ENCODE measurements at regions not wholly inside any gene's neighbourhood (a gene's known extent, or its start where the extent isn't known, plus 50 kb on each side); places are given as distances from the start of the nearest gene placed in this dataset.

- no peak overlapping the region for H3K27ac Mint-ChIP-seq
- H3K4me1 Mint-ChIP-seq = no peaks in the 10 kb centered on the region
Observed at GRCh38 chr5:169494941-169495548, 88.5 kb upstream of the SPDL1 start.

DNA sequence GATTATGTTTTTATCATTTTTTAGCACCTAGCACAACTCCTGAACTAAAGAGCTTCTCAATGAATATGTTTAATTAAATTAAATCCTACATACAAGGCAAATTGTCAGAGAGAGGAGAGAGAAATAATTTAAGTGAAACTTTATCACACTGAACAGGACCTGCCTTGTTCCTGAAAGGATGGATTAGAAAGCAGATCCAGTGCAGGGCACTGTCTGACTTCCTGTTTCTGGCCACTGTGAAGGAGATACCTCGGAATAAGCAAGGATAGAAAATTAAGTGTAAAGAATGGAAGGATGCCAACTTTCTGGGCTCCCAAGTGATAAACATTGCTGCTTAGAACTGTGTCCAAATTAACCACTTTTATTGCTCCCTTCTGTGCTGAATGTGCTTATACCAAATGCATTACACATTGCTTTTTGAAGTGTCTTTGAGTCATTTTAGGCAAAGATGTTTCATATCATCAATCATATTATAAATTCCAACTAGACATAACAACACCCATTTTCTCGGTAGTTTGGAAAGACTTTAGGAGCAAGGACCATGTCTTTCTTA lies 89.1 kb upstream of the SPDL1 start:
- ATAC-seq = no peak
- POLR2A ChIA-PET = no interaction called here
- no peaks in the 10 kb centered on the region for H3K36me3 Mint-ChIP-seq

More at GRCh38 chr5:169494941-169495548, 88.5 kb upstream of the SPDL1 start:
- ATAC-seq (no peak), DNase-seq (no peak)
- peaks cover 3 to 22% (median 12%) of the 10 kb centered on the region in 5 donors for H3K27me3 Mint-ChIP-seq
- no peaks in the 10 kb centered on the region for H3K36me3 Mint-ChIP-seq
- no peak overlapping the region for H3K4me3 Mint-ChIP-seq
- POLR2A ChIA-PET = no interaction called here
- H3K9me3 Mint-ChIP-seq = peaks cover 0 to 7% (median 0%) of the 10 kb centered on the region in 9 donors

GRCh38 chr5:169474226-169474625 lies 109.3 kb upstream of the SPDL1 start:
- Mint-ChIP-seq H3K27me3 (peaks cover 3 to 27% (median 9%) of the 10 kb centered on the region in 5 donors), H3K36me3 (no peaks in the 10 kb centered on the region), H3K4me1 (no peaks in the 10 kb centered on the region), H3K9me3 (peaks cover 0 to 12% (median 3%) of the 10 kb centered on the region in 9 donors), H3K4me3 (no peak overlapping the region), H3K27ac (peak overlapping the region in 1 of 10 donors; percentile 9)
- POLR2A ChIA-PET = no interaction called here
- DNase-seq (no peak), ATAC-seq (no peak)

More for the DNA sequence above, 89.1 kb upstream of the SPDL1 start:
- Mint-ChIP-seq H3K27me3 (peaks cover 6 to 22% (median 9%) of the 10 kb centered on the region in 5 donors), H3K4me1 (no peaks in the 10 kb centered on the region), H3K27ac (no peak overlapping the region), H3K4me3 (no peak overlapping the region), H3K9me3 (peaks cover 0 to 9% (median 0%) of the 10 kb centered on the region in 9 donors)
- DNase-seq = no peak

GRCh38 chr5:169472544-169472943 lies 111.0 kb upstream of the SPDL1 start:
- H3K9me3 Mint-ChIP-seq = peaks cover 0 to under 1% (median 0%) of the 10 kb centered on the region in 9 donors
- H3K4me3 Mint-ChIP-seq = no peak overlapping the region
- DNase-seq = no peak
- POLR2A ChIA-PET = no interaction called here
- H3K36me3 Mint-ChIP-seq = no peaks in the 10 kb centered on the region
- no peak for ATAC-seq
- H3K27me3 Mint-ChIP-seq = peaks cover 6 to 27% (median 9%) of the 10 kb centered on the region in 5 donors
- H3K4me1 Mint-ChIP-seq = no peaks in the 10 kb centered on the region
- no peak overlapping the region for H3K27ac Mint-ChIP-seq

- H3K36me3 Mint-ChIP-seq = no peaks in the 10 kb centered on the region
- ATAC-seq = no peak
- peaks cover 0 to 4% (median 0%) of the 10 kb centered on the region in 9 donors for H3K9me3 Mint-ChIP-seq
- POLR2A ChIA-PET = no interaction called here
- no peak overlapping the region for H3K27ac Mint-ChIP-seq
- H3K4me3 Mint-ChIP-seq = no peak overlapping the region
- peaks cover 8 to 27% (median 9%) of the 10 kb centered on the region in 5 donors for H3K27me3 Mint-ChIP-seq
- no peaks in the 10 kb centered on the region for H3K4me1 Mint-ChIP-seq
- DNase-seq = no peak
Observed at GRCh38 chr5:169471021-169471420, 112.6 kb upstream of the SPDL1 start.

GRCh38 chr5:169467041-169467771 lies 116.4 kb upstream of the SPDL1 start:
- no peak for ATAC-seq
- Mint-ChIP-seq H3K36me3 (no peaks in the 10 kb centered on the region), H3K9me3 (peaks cover 0 to 6% (median 0%) of the 10 kb centered on the region in 9 donors), H3K4me1 (no peaks in the 10 kb centered on the region), H3K27ac (no peak overlapping the region), H3K27me3 (peaks cover 7 to 21% (median 11%) of the 10 kb centered on the region in 5 donors), H3K4me3 (no peak overlapping the region)
- POLR2A ChIA-PET = no interaction called here
- no peak for DNase-seq

GRCh38 chr5:169460896-169461295 lies 122.7 kb upstream of the SPDL1 start:
- Mint-ChIP-seq H3K4me1 (no peaks in the 10 kb centered on the region), H3K9me3 (peaks cover 0 to 6% (median 0%) of the 10 kb centered on the region in 9 donors), H3K4me3 (no peak overlapping the region), H3K27ac (no peak overlapping the region), H3K27me3 (peaks cover 4 to 60% (median 19%) of the 10 kb centered on the region in 5 donors), H3K36me3 (peaks cover 0 to 3% (median 0%) of the 10 kb centered on the region in 3 donors)
- DNase-seq = no peak
- ATAC-seq = no peak
- POLR2A ChIA-PET = no interaction called here

- H3K9me3 Mint-ChIP-seq = peaks cover 0 to 2% (median 0%) of the 10 kb centered on the region in 9 donors
- no peak overlapping the region for H3K4me3 Mint-ChIP-seq
- POLR2A ChIA-PET = no interaction called here
- ATAC-seq (no peak), DNase-seq (no peak)
- H3K27ac Mint-ChIP-seq = no peak overlapping the region
- H3K27me3 Mint-ChIP-seq = peaks cover 5 to 63% (median 18%) of the 10 kb centered on the region in 5 donors
- H3K36me3 Mint-ChIP-seq = peaks cover 0 to 3% (median 0%) of the 10 kb centered on the region in 3 donors
- H3K4me1 Mint-ChIP-seq = no peaks in the 10 kb centered on the region
Observed at GRCh38 chr5:169460123-169460522, 123.5 kb upstream of the SPDL1 start.

DNA sequence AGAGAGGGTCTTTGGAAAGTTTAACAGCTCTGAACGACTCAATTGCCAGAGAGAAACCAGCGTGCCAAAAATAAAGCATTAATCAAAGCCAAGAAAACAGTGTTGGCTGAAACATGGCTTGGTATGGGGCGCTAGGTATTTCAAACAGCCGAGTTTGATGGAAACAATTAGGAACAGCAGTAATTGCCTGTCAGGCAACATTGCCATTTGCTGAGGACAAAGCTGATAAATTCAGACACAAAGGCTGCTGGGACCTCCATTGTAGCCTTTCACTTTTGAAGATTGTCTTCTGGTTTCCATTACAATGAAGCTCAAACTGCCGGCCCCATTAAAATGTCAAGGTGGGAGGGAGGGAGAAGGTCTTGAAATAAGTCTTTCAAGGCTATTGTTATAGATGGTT lies 125.4 kb upstream of the SPDL1 start:
- DNase-seq = no peak
- Mint-ChIP-seq H3K27me3 (peaks cover 5 to 81% (median 24%) of the 10 kb centered on the region in 5 donors), H3K36me3 (peaks cover 0 to 3% (median 0%) of the 10 kb centered on the region in 3 donors), H3K9me3 (peaks cover 0 to 4% (median 0%) of the 10 kb centered on the region in 9 donors), H3K27ac (no peak overlapping the region), H3K4me1 (no peaks in the 10 kb centered on the region), H3K4me3 (no peak overlapping the region)
- POLR2A ChIA-PET = no interaction called here
- ATAC-seq = no peak

DNA sequence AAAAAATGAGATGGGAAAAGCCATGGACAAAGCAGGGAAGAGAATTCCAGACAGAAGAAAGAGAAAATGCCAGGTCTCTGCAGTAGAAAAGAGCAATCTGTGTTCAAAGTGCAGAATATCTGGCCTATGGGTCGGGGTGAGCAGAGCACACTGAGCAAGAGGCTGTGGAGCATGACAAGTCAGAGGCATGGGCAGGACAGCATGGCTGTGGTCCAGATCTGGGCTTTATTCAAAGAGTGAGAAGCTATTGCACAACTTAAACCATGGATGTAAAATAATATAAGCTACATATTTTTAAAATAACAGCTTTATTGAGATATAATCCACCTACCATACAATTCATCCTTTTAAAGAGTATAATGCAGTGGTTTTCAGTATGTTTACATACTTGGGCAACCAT lies 133.1 kb upstream of the SPDL1 start:
- H3K4me1 Mint-ChIP-seq = no peaks in the 10 kb centered on the region
- H3K9me3 Mint-ChIP-seq = peaks cover 0 to 4% (median 0%) of the 10 kb centered on the region in 9 donors
- no peak overlapping the region for H3K27ac Mint-ChIP-seq
- no peak for ATAC-seq
- POLR2A ChIA-PET = no interaction called here
- no peaks in the 10 kb centered on the region for H3K36me3 Mint-ChIP-seq
- no peak overlapping the region for H3K4me3 Mint-ChIP-seq
- no peak for DNase-seq
- peaks cover 1 to 20% (median 5%) of the 10 kb centered on the region in 5 donors for H3K27me3 Mint-ChIP-seq

DNA sequence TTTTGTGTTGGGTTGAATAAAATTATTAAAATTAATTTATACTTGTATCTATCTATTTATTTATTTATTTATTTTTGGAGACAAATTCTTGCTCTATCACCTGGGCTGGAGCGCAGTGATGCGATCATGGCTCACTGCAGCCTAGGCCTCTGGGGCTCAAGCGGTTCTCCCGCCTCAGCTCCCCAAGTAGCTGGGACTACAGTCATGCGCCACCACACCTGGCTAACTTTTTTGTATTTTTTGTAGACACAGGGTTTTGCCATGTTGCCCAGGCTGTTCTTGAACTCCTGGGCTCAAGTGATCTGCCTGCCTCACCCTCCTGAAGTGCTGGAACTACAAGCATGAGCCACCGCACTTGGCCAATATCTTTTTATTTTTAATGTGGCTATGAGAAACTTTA lies 134.7 kb upstream of the SPDL1 start:
- ATAC-seq = no peak
- no peak for DNase-seq
- H3K4me1 Mint-ChIP-seq = no peaks in the 10 kb centered on the region
- H3K27ac Mint-ChIP-seq = no peak overlapping the region
- H3K4me3 Mint-ChIP-seq = no peak overlapping the region
- peaks cover 0 to 8% (median 2%) of the 10 kb centered on the region in 5 donors for H3K27me3 Mint-ChIP-seq
- peaks cover 0 to 1% (median 0%) of the 10 kb centered on the region in 9 donors for H3K9me3 Mint-ChIP-seq
- POLR2A ChIA-PET = no interaction called here
- H3K36me3 Mint-ChIP-seq = no peaks in the 10 kb centered on the region

- DNase-seq (no peak), ATAC-seq (no peak)
- Mint-ChIP-seq H3K4me1 (no peaks in the 10 kb centered on the region), H3K36me3 (no peaks in the 10 kb centered on the region), H3K4me3 (no peak overlapping the region), H3K27me3 (peaks cover 0 to 10% (median 1%) of the 10 kb centered on the region in 5 donors), H3K9me3 (no peaks in the 10 kb centered on the region), H3K27ac (no peak overlapping the region)
- POLR2A ChIA-PET = no interaction called here
Observed at GRCh38 chr5:169445191-169445590, 138.4 kb upstream of the SPDL1 start.

Data from naive thymus-derived CD8-positive, alpha-beta T cell (primary cell).